ENCODE measurements at regions not wholly inside any gene's neighbourhood (a gene's known extent, or its start where the extent isn't known, plus 50 kb on each side); places are given as distances from the start of the nearest gene placed in this dataset.
"Not testable (repeated sequence)": the region's sequence is repeated elsewhere in the genome, so short reads cannot be mapped to it uniquely, and the experiment has no call there.

GRCh38 chr3:81998907-81999306 lies 237.5 kb upstream of the GBE1 start:
- Mint-ChIP-seq H3K36me3 (ENCODE audit: low read depth) (no peaks in the 10 kb centered on the region), H3K4me1 (no peaks in the 10 kb centered on the region), H3K27ac (no peak overlapping the region), H3K4me3 (no peak overlapping the region), H3K27me3 (no peaks in the 10 kb centered on the region), H3K9me3 (no peaks in the 10 kb centered on the region)
- no peak for DNase-seq
- POLR2A ChIA-PET = no interaction called here
- CTCF ChIA-PET = no interaction called here

- Mint-ChIP-seq H3K27me3 (no peaks in the 10 kb centered on the region), H3K27ac (no peak overlapping the region), H3K4me3 (no peak overlapping the region), H3K4me1 (no peaks in the 10 kb centered on the region), H3K36me3 (ENCODE audit: low read depth) (no peaks in the 10 kb centered on the region), H3K9me3 (no peaks in the 10 kb centered on the region)
- ChIA-PET CTCF (no interaction called here), POLR2A (no interaction called here)
- no peak for DNase-seq
Observed at GRCh38 chr3:81998139-81998755, 236.8 kb upstream of the GBE1 start.

GRCh38 chr3:81997390-81997789 lies 235.9 kb upstream of the GBE1 start:
- ChIA-PET CTCF (no interaction called here), POLR2A (no interaction called here)
- H3K36me3 Mint-ChIP-seq (ENCODE audit: low read depth) = no peaks in the 10 kb centered on the region
- no peaks in the 10 kb centered on the region for H3K9me3 Mint-ChIP-seq
- H3K27me3 Mint-ChIP-seq = no peaks in the 10 kb centered on the region
- no peak overlapping the region for H3K4me3 Mint-ChIP-seq
- H3K4me1 Mint-ChIP-seq = no peaks in the 10 kb centered on the region
- no peak for DNase-seq
- H3K27ac Mint-ChIP-seq = no peak overlapping the region

- H3K27ac Mint-ChIP-seq = no peak overlapping the region
- H3K36me3 Mint-ChIP-seq (ENCODE audit: low read depth) = no peaks in the 10 kb centered on the region
- no peaks in the 10 kb centered on the region for H3K9me3 Mint-ChIP-seq
- ChIA-PET POLR2A (no interaction called here), CTCF (no interaction called here)
- H3K4me1 Mint-ChIP-seq = no peaks in the 10 kb centered on the region
- no peak for DNase-seq
- H3K27me3 Mint-ChIP-seq = no peaks in the 10 kb centered on the region
- H3K4me3 Mint-ChIP-seq = no peak overlapping the region
Observed at GRCh38 chr3:81995329-81995728, 233.9 kb upstream of the GBE1 start.

GRCh38 chr3:81989758-81990157 lies 228.3 kb upstream of the GBE1 start:
- no peaks in the 10 kb centered on the region for H3K27me3 Mint-ChIP-seq
- H3K4me1 Mint-ChIP-seq = no peaks in the 10 kb centered on the region
- H3K27ac Mint-ChIP-seq = no peak overlapping the region
- no peak for DNase-seq
- peaks cover 4% of the 10 kb centered on the region for H3K9me3 Mint-ChIP-seq
- H3K36me3 Mint-ChIP-seq (ENCODE audit: low read depth) = no peaks in the 10 kb centered on the region
- no peak overlapping the region for H3K4me3 Mint-ChIP-seq
- ChIA-PET POLR2A (no interaction called here), CTCF (no interaction called here)

- Mint-ChIP-seq H3K36me3 (ENCODE audit: low read depth) (no peaks in the 10 kb centered on the region), H3K27me3 (no peaks in the 10 kb centered on the region), H3K4me1 (no peaks in the 10 kb centered on the region), H3K4me3 (no peak overlapping the region), H3K9me3 (peaks cover 4% of the 10 kb centered on the region), H3K27ac (no peak overlapping the region)
- no peak for DNase-seq
- CTCF ChIA-PET = no interaction called here
- POLR2A ChIA-PET = no interaction called here
Observed at GRCh38 chr3:81989274-81989673, 227.8 kb upstream of the GBE1 start.

- H3K27ac Mint-ChIP-seq; H3K36me3 Mint-ChIP-seq (ENCODE audit: low read depth); H3K27me3 Mint-ChIP-seq; DNase-seq; H3K4me1 Mint-ChIP-seq; H3K4me3 Mint-ChIP-seq; POLR2A ChIA-PET; H3K9me3 Mint-ChIP-seq; CTCF ChIA-PET: not testable (repeated sequence)
Observed at GRCh38 chr3:81987412-81987811, 226.0 kb upstream of the GBE1 start.

- ChIA-PET CTCF (no interaction called here), POLR2A (no interaction called here)
- Mint-ChIP-seq H3K36me3 (ENCODE audit: low read depth) (no peaks in the 10 kb centered on the region), H3K4me1 (no peaks in the 10 kb centered on the region), H3K9me3 (peaks cover 4% of the 10 kb centered on the region), H3K27ac (no peak overlapping the region), H3K4me3 (no peak overlapping the region), H3K27me3 (no peaks in the 10 kb centered on the region)
- no peak for DNase-seq
Observed at GRCh38 chr3:81985996-81986723, 224.7 kb upstream of the GBE1 start.

GRCh38 chr3:81983382-81983781 lies 221.9 kb upstream of the GBE1 start:
- Mint-ChIP-seq H3K27me3 (no peaks in the 10 kb centered on the region), H3K9me3 (peaks cover 4% of the 10 kb centered on the region), H3K4me1 (no peaks in the 10 kb centered on the region), H3K36me3 (ENCODE audit: low read depth) (no peaks in the 10 kb centered on the region), H3K27ac (no peak overlapping the region), H3K4me3 (no peak overlapping the region)
- POLR2A ChIA-PET = no interaction called here
- DNase-seq = no peak
- CTCF ChIA-PET = no interaction called here

- no peak for DNase-seq
- H3K27ac Mint-ChIP-seq = no peak overlapping the region
- H3K4me3 Mint-ChIP-seq = no peak overlapping the region
- H3K9me3 Mint-ChIP-seq = peaks cover 2% of the 10 kb centered on the region
- CTCF ChIA-PET = no interaction called here
- H3K36me3 Mint-ChIP-seq (ENCODE audit: low read depth) = no peaks in the 10 kb centered on the region
- POLR2A ChIA-PET = no interaction called here
- no peaks in the 10 kb centered on the region for H3K4me1 Mint-ChIP-seq
- no peaks in the 10 kb centered on the region for H3K27me3 Mint-ChIP-seq
Observed at GRCh38 chr3:81980596-81981494, 219.4 kb upstream of the GBE1 start.

- Mint-ChIP-seq H3K4me1 (no peaks in the 10 kb centered on the region), H3K27ac (no peak overlapping the region), H3K4me3 (no peak overlapping the region), H3K36me3 (ENCODE audit: low read depth) (no peaks in the 10 kb centered on the region), H3K27me3 (no peaks in the 10 kb centered on the region), H3K9me3 (no peaks in the 10 kb centered on the region)
- ChIA-PET POLR2A (no interaction called here), CTCF (no interaction called here)
- DNase-seq = no peak
Observed at GRCh38 chr3:81974751-81975150, 213.3 kb upstream of the GBE1 start.

- CTCF ChIA-PET = no interaction called here
- no peaks in the 10 kb centered on the region for H3K27me3 Mint-ChIP-seq
- no peaks in the 10 kb centered on the region for H3K9me3 Mint-ChIP-seq
- H3K36me3 Mint-ChIP-seq (ENCODE audit: low read depth) = no peaks in the 10 kb centered on the region
- no peak for DNase-seq
- H3K4me1 Mint-ChIP-seq = no peaks in the 10 kb centered on the region
- POLR2A ChIA-PET = no interaction called here
- H3K27ac Mint-ChIP-seq = no peak overlapping the region
- no peak overlapping the region for H3K4me3 Mint-ChIP-seq
Observed at GRCh38 chr3:81968658-81969057, 207.2 kb upstream of the GBE1 start.

GRCh38 chr3:81967393-81967792 lies 205.9 kb upstream of the GBE1 start:
- POLR2A ChIA-PET = no interaction called here

GRCh38 chr3:81965696-81966095 lies 204.3 kb upstream of the GBE1 start:
- H3K4me3 Mint-ChIP-seq = no peak overlapping the region
- no peak overlapping the region for H3K27ac Mint-ChIP-seq
- no peaks in the 10 kb centered on the region for H3K9me3 Mint-ChIP-seq
- no peaks in the 10 kb centered on the region for H3K36me3 Mint-ChIP-seq (ENCODE audit: low read depth)
- ChIA-PET CTCF (no interaction called here), POLR2A (no interaction called here)
- DNase-seq = no peak
- H3K4me1 Mint-ChIP-seq = no peaks in the 10 kb centered on the region
- H3K27me3 Mint-ChIP-seq = no peaks in the 10 kb centered on the region

More at GRCh38 chr3:81967393-81967792, 205.9 kb upstream of the GBE1 start:
- no peaks in the 10 kb centered on the region for H3K27me3 Mint-ChIP-seq
- CTCF ChIA-PET = no interaction called here
- H3K27ac Mint-ChIP-seq = no peak overlapping the region
- DNase-seq = no peak
- no peaks in the 10 kb centered on the region for H3K4me1 Mint-ChIP-seq
- H3K9me3 Mint-ChIP-seq = no peaks in the 10 kb centered on the region
- no peak overlapping the region for H3K4me3 Mint-ChIP-seq
- no peaks in the 10 kb centered on the region for H3K36me3 Mint-ChIP-seq (ENCODE audit: low read depth)
